ENCODE measurements at regions not wholly inside any gene's neighbourhood (a gene's known extent, or its start where the extent isn't known, plus 50 kb on each side); places are given as distances from the start of the nearest gene placed in this dataset.
A peak's percentile ranks its signal among the peaks of the same experiment; 100 is the strongest.

GRCh38 chr6:148134592-148134991, 208.0 kb upstream of the SASH1 start:
- Mint-ChIP-seq H3K4me1 (no peaks in the 10 kb centered on the region), H3K9me3 (peaks cover 15% of the 10 kb centered on the region), H3K27me3 (ENCODE audit: insufficient read depth) (no peaks in the 10 kb centered on the region), H3K27ac (no peak overlapping the region), H3K4me3 (no peak overlapping the region), H3K36me3 (ENCODE audit: low read depth) (no peaks in the 10 kb centered on the region)
- Histone ChIP-seq H3K27ac (ENCODE audit: low read depth, low read length) (no peak overlapping the region), H3K4me3 (ENCODE audit: low read length) (no peak overlapping the region), H3K4me1 (ENCODE audit: control insufficient read depth, insufficient read depth, low read length) (peaks cover 3% of the 10 kb centered on the region), H3K36me3 (ENCODE audit: control insufficient read depth, insufficient read depth, low read length) (no peaks in the 10 kb centered on the region), H3K27me3 (ENCODE audit: control insufficient read depth, insufficient read depth, low read length, poor library complexity, severe bottlenecking) (no peaks in the 10 kb centered on the region), H3K9me3 (ENCODE audit: control insufficient read depth, low read length) (peaks cover 24% of the 10 kb centered on the region), H3K9ac (ENCODE audit: extremely low read depth, low read length, poor library complexity, severe bottlenecking) (no peak overlapping the region)
- no peak for TF ChIP-seq CTCF (conservative IDR thresholded peaks at IDR 0.05)
- DNase-seq: no peak
- WGBS, 2 experiments (ENCODE audit: insufficient coverage in 1 of 2, insufficient read length in 1 of 2): 88 to 90% methylated on average over 5 to 6 of the region's 6 CpGs

GRCh38 chr6:148136586-148136985, 206.1 kb upstream of the SASH1 start:
- H3K27me3 Mint-ChIP-seq (ENCODE audit: insufficient read depth): no peaks in the 10 kb centered on the region
- no peak for DNase-seq
- no peak overlapping the region for H3K27ac Mint-ChIP-seq
- H3K27me3 ChIP-seq (ENCODE audit: control insufficient read depth, insufficient read depth, low read length, poor library complexity, severe bottlenecking): no peaks in the 10 kb centered on the region
- no peak overlapping the region for H3K9ac ChIP-seq (ENCODE audit: extremely low read depth, low read length, poor library complexity, severe bottlenecking)
- peaks cover 3% of the 10 kb centered on the region for H3K4me1 ChIP-seq (ENCODE audit: control insufficient read depth, insufficient read depth, low read length)
- H3K36me3 Mint-ChIP-seq (ENCODE audit: low read depth): no peaks in the 10 kb centered on the region
- peaks cover 19% of the 10 kb centered on the region for H3K9me3 Mint-ChIP-seq
- H3K4me3 ChIP-seq (ENCODE audit: low read length): no peak overlapping the region
- H3K36me3 ChIP-seq (ENCODE audit: control insufficient read depth, insufficient read depth, low read length): no peaks in the 10 kb centered on the region
- 88% methylated on average over 4 of the region's 4 CpGs; no CpG with 5 or more reads in 1 of the 2 experiments for WGBS, 2 experiments (ENCODE audit: insufficient coverage in 1 of 2, insufficient read length in 1 of 2)
- no peak overlapping the region for H3K4me3 Mint-ChIP-seq
- TF ChIP-seq CTCF (conservative IDR thresholded peaks at IDR 0.05): no peak
- peaks cover 24% of the 10 kb centered on the region for H3K9me3 ChIP-seq (ENCODE audit: control insufficient read depth, low read length)
- no peak overlapping the region for H3K27ac ChIP-seq (ENCODE audit: low read depth, low read length)
- no peaks in the 10 kb centered on the region for H3K4me1 Mint-ChIP-seq

GRCh38 chr6:148137652-148138051, 205.0 kb upstream of the SASH1 start:
- no peak for TF ChIP-seq CTCF (conservative IDR thresholded peaks at IDR 0.05)
- no peak overlapping the region for H3K27ac Mint-ChIP-seq
- H3K36me3 Mint-ChIP-seq (ENCODE audit: low read depth): no peaks in the 10 kb centered on the region
- H3K4me3 Mint-ChIP-seq: no peak overlapping the region
- Histone ChIP-seq H3K9ac (ENCODE audit: extremely low read depth, low read length, poor library complexity, severe bottlenecking) (no peak overlapping the region), H3K27ac (ENCODE audit: low read depth, low read length) (no peak overlapping the region), H3K4me1 (ENCODE audit: control insufficient read depth, insufficient read depth, low read length) (peaks cover 3% of the 10 kb centered on the region), H3K36me3 (ENCODE audit: control insufficient read depth, insufficient read depth, low read length) (no peaks in the 10 kb centered on the region), H3K9me3 (ENCODE audit: control insufficient read depth, low read length) (peaks cover 24% of the 10 kb centered on the region), H3K27me3 (ENCODE audit: control insufficient read depth, insufficient read depth, low read length, poor library complexity, severe bottlenecking) (no peaks in the 10 kb centered on the region), H3K4me3 (ENCODE audit: low read length) (peak overlapping the region; percentile 51)
- H3K4me1 Mint-ChIP-seq: peaks cover 3% of the 10 kb centered on the region
- DNase-seq: no peak
- H3K9me3 Mint-ChIP-seq: peaks cover 19% of the 10 kb centered on the region
- WGBS, 2 experiments (ENCODE audit: insufficient coverage in 1 of 2, insufficient read length in 1 of 2): 94% methylated on average over 1 of the region's 1 CpG; no CpG with 5 or more reads in 1 of the 2 experiments
- no peaks in the 10 kb centered on the region for H3K27me3 Mint-ChIP-seq (ENCODE audit: insufficient read depth)

Data from endodermal cell (in vitro differentiated cells).